Uterus (tissue), 3 donors: ENCODE measurements at regions not wholly inside any gene's neighbourhood (a gene's known extent, or its start where the extent isn't known, plus 50 kb on each side); places are given as distances from the start of the nearest gene placed in this dataset.

Source experiments
- DNase-seq, 2 donors: peaks; one replicate each; pipeline ENCODE4 v3.0.0-alpha.2; 2019 to 2020
- H3K27ac ChIP-seq, 2 donors: fragments of 200-600 bp; sonication (generic); 1 replicate in 1 of 2; 2 replicates in 1 of 2; pipeline ENCODE4 v1.5.1; 2016 to 2018
- H3K27me3 ChIP-seq, 2 donors: fragments of 200-600 bp; sonication (generic); one replicate each; pipeline ENCODE4 v1.5.1; 2018 to 2019; ENCODE audit warnings: control low read depth in 1 of 2
- H3K36me3 ChIP-seq, 2 donors: fragments of 200-600 bp; sonication (generic); one replicate each; pipeline ENCODE4 v1.5.1; 2019; ENCODE audit warnings: control low read depth in 1 of 2
- H3K4me1 ChIP-seq, 2 donors: fragments of 200-600 bp; sonication (generic); one replicate each; pipeline ENCODE4 v1.5.1; 2018 to 2019; ENCODE audit warnings: control low read depth in 1 of 2
- H3K4me3 ChIP-seq, 2 donors: fragments of 200-600 bp; sonication (generic); 1 replicate in 1 of 2; 2 replicates in 1 of 2; pipeline ENCODE4 v1.5.1; 2018 to 2019; ENCODE audit warnings: mild to moderate bottlenecking in 1 of 2
- H3K9me3 ChIP-seq, 2 donors: fragments of 200-600 bp; sonication (generic); one replicate each; pipeline ENCODE4 v1.5.1; 2019; ENCODE audit warnings: control low read depth in 1 of 2
- POLR2A ChIP-seq, 2 donors: fragments of 450-650 bp; IDR thresholded peaks; one replicate each; pipeline ENCODE4 v1.6.1; 2016; ENCODE audit warnings: antibody characterized with exemption in 2 of 2, mild to moderate bottlenecking in 1 of 2, moderate library complexity in 1 of 2
- intact Hi-C: fragments of 100-400 bp; cut with DNase I; formaldehyde crosslinking; loops from one replicate; pipeline ENCODE4 v1.15.1; 2023; ENCODE audit warnings: low total_unique reads
- TF ChIP-seq, protein P1 (sequence below), 4 experiments: fragments of 200-600 bp in 2 of 4; fragments of 450-650 bp in 2 of 4; sonication (generic) in 2 of 4; IDR thresholded peaks; one replicate each; pipeline ENCODE4 v1.5.1; 2016 to 2019; ENCODE audit warnings: antibody characterized with exemption in 4 of 4, mild to moderate bottlenecking in 2 of 4, moderate library complexity in 1 of 4
- donor health status: DM: yes; HTN: yes; CAD: no.

DNA sequence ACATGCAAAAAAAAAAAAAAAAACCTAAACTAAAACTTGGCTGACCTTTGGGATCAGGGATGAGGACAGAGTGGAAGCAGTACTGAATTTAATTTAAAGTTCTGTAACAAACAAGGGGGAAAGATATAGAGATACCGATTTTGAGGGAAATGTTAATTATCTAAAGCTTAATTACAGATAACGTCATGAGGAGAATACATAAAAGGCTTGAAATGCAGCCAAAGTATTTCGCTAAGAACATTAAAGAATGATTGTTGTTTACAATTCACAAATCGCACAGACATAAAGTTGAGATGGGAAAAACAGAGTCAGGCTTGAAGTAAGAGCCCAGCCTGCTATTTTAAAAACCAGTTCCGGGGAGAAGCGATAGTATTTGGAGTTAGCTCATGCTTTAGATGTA lies 208.0 kb upstream of the SASH1 start:
- H3K27ac ChIP-seq, result peak overlapping the region in 1 of 2 donors; percentile 34

DNA sequence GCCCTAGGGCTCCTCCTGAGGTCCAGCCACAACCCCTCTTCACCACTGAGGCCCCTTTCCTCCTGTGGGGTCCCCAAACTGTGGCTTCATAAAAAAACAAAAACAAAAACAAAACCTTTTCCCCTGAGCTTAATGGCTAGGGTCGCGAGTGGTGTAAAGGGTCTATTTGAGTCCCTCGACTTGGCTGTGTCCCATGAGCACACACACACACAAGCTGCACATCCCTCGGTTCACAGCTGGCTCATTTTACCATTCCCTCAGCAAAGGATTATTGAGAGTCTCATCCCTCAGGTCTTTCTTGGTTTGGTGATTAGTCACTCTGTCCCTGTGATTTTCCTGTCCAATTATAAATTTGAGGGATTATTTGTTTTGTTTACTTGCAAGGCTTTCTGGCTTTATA lies 206.1 kb upstream of the SASH1 start:
- Histone ChIP-seq H3K27me3 (no peaks in the 10 kb centered on the region), H3K27ac (no peak overlapping the region), H3K9me3 (no peaks in the 10 kb centered on the region), H3K36me3 (no peaks in the 10 kb centered on the region), H3K4me1 (no peaks in the 10 kb centered on the region), H3K4me3 (no peak overlapping the region)
- intact Hi-C loops, result no loop called here
- DNase-seq, result no peak
- TF ChIP-seq POLR2A (IDR thresholded peaks at IDR 0.05), result no peak
- TF ChIP-seq, protein P1, sequence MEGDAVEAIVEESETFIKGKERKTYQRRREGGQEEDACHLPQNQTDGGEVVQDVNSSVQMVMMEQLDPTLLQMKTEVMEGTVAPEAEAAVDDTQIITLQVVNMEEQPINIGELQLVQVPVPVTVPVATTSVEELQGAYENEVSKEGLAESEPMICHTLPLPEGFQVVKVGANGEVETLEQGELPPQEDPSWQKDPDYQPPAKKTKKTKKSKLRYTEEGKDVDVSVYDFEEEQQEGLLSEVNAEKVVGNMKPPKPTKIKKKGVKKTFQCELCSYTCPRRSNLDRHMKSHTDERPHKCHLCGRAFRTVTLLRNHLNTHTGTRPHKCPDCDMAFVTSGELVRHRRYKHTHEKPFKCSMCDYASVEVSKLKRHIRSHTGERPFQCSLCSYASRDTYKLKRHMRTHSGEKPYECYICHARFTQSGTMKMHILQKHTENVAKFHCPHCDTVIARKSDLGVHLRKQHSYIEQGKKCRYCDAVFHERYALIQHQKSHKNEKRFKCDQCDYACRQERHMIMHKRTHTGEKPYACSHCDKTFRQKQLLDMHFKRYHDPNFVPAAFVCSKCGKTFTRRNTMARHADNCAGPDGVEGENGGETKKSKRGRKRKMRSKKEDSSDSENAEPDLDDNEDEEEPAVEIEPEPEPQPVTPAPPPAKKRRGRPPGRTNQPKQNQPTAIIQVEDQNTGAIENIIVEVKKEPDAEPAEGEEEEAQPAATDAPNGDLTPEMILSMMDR (IDR thresholded peaks at IDR 0.05), result no peak

More for the DNA sequence above, 208.0 kb upstream of the SASH1 start:
- no peak for DNase-seq
- H3K9me3 ChIP-seq, result no peaks in the 10 kb centered on the region
- no peak for TF ChIP-seq POLR2A (IDR thresholded peaks at IDR 0.05)
- TF ChIP-seq, protein P1 (IDR thresholded peaks at IDR 0.05), result no peak
- no peak overlapping the region for H3K4me3 ChIP-seq
- intact Hi-C loops, result no loop called here
- no peaks in the 10 kb centered on the region for H3K4me1 ChIP-seq
- no peaks in the 10 kb centered on the region for H3K36me3 ChIP-seq
- no peaks in the 10 kb centered on the region for H3K27me3 ChIP-seq

DNA sequence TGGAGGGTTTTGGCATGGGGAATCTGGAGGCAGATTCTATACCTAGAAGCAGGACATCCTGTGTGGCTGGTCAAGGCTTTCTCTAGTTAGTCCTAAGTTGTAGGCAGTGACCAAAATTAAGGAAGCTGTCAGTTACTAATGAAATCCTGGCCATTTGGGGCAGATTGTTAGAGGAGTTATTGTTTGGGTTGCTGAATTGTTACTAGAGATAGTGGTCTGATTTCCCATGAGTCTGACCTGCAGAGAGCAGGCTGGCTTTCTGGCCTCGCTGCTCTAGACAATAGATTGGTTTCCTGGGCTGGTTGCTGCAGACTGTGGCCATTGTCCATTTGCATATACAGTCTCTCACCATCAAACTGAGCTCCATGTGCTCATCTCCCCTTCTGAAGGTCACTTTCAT lies 205.0 kb upstream of the SASH1 start:
- intact Hi-C loops, result no loop called here
- TF ChIP-seq POLR2A (IDR thresholded peaks at IDR 0.05), result no peak
- TF ChIP-seq, protein P1 (IDR thresholded peaks at IDR 0.05), result no peak
- no peak overlapping the region for H3K4me3 ChIP-seq
- DNase-seq, result no peak
- H3K27me3 ChIP-seq, result no peaks in the 10 kb centered on the region
- no peaks in the 10 kb centered on the region for H3K9me3 ChIP-seq
- H3K27ac ChIP-seq, result no peak overlapping the region
- no peaks in the 10 kb centered on the region for H3K4me1 ChIP-seq
- H3K36me3 ChIP-seq, result no peaks in the 10 kb centered on the region

DNA sequence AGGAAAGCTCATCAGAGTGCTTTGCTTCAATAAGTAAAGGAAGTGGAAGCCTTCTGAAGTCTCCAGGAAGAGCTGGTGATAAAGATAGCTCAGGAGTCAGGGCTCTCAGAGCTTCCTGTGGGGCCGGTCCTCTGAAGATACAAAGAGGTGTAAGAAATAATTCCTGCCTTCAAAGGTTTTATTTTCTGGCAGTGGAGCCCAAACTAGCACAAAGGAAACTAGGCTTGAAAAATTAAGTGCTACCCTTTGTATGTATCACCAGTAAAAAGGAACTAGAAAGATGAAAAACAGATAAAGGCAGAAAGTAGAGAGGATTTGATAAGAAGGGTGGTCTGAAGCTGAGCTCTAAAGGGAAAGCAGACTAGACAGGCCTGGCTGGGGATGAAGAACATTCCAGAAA lies 204.1 kb upstream of the SASH1 start:
- intact Hi-C loops, result no loop called here
- no peak for DNase-seq

DNA sequence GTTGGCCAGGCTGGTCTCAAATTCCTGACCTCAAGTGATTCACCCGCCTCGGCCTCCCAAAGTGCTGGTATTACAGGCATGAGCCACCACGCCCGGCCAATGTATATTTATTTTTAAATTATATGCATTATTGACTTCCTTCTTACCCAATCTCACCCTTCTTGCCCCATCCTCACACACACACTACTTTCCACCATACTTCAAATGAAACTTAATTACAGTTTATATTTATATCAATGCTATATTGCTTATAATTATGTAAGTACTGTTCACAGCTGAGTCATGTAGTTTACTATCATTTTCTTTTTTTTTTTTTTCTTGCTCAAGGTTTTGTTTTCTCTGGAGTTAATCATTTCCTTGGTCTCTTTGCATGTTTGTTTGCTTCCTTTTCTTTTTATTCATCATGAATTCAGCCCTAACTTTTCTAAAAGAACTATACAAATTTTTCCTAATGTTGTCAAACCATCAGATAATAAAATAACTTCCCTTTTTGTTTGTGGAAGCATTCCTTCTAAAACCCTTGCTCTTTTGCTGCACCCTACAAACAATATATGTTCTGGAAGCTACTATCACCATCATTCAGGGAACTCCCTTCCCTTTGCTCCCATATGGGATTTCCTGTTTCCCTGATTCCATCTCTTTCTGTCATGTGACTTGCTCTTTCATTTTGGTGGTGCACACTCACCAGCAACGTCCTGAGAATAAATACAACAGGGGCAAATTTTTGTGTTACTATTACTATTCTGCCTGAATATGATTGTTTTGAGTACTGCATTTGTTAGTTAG lies 201.7 kb upstream of the SASH1 start:
- no peaks in the 10 kb centered on the region for H3K4me1 ChIP-seq
- H3K27ac ChIP-seq, result no peak overlapping the region
- no peak for DNase-seq
- no peak for TF ChIP-seq POLR2A (IDR thresholded peaks at IDR 0.05)
- TF ChIP-seq, protein P1 (IDR thresholded peaks at IDR 0.05), result no peak
- no peaks in the 10 kb centered on the region for H3K9me3 ChIP-seq
- H3K4me3 ChIP-seq, result no peak overlapping the region
- intact Hi-C loops, result no loop called here
- no peaks in the 10 kb centered on the region for H3K36me3 ChIP-seq
- H3K27me3 ChIP-seq, result no peaks in the 10 kb centered on the region

More for the DNA sequence above, 204.1 kb upstream of the SASH1 start:
- Histone ChIP-seq H3K27ac (no peak overlapping the region), H3K27me3 (no peaks in the 10 kb centered on the region), H3K9me3 (no peaks in the 10 kb centered on the region), H3K4me1 (no peaks in the 10 kb centered on the region), H3K36me3 (no peaks in the 10 kb centered on the region), H3K4me3 (no peak overlapping the region)
- TF ChIP-seq, protein P1 (IDR thresholded peaks at IDR 0.05), result no peak
- TF ChIP-seq POLR2A (IDR thresholded peaks at IDR 0.05), result no peak
